ENCODE measurements at regions not wholly inside any gene's neighbourhood (a gene's known extent, or its start where the extent isn't known, plus 50 kb on each side); places are given as distances from the start of the nearest gene placed in this dataset.

DNA sequence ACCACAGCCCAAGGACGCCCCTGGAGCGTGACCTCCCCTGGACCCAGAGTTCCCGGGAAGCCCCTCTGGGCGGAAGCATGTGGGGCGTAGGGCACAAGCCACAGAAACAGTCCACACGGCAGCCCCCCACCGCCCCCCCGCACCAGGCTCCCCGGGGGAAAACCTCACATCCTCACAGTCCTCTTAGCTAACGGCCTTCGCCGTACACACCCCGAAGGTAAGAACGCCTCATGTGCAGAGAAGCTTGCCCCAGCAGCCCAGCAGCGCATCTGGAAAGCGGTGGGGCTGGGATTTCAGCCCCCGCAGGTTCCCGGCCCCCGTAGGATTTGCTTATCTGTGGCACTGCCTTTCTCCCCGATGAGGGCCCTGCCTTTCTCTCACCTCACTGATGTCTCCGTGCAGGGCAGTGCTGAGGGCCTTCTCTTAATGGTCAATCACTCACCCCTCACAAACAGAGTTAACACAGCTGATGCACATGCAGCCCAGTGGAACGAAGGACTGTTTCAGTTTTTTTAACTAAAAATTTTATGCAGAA is 309.2 kb downstream of the BRD1 start:
- H3K79me2 ChIP-seq (ENCODE audit: control insufficient read depth, low read length): no peaks in the 10 kb centered on the region
- no peak overlapping the region for H3K4me2 ChIP-seq (ENCODE audit: low read length)
- H3K9me3 ChIP-seq (ENCODE audit: control insufficient read depth, insufficient read depth, low read length): no peaks in the 10 kb centered on the region
- peaks cover 32% of the 10 kb centered on the region for H3K4me1 ChIP-seq (ENCODE audit: control insufficient read depth, low read length)
- H3F3A ChIP-seq (ENCODE audit: control insufficient read depth, insufficient read depth): peaks cover 7% of the 10 kb centered on the region; the same call in 1 of the 2 replicates
- H3K27ac ChIP-seq (ENCODE audit: low read depth, low read length): no peak overlapping the region
- no peaks in the 10 kb centered on the region for H3K9me2 ChIP-seq (replicated peaks; ENCODE audit: control insufficient read depth, low read length)
- H3K4me3 ChIP-seq (ENCODE audit: low read length): no peak overlapping the region
- no peaks in the 10 kb centered on the region for H3K27me3 ChIP-seq (ENCODE audit: control insufficient read depth, low read length)
- H4K20me1 ChIP-seq (ENCODE audit: control insufficient read depth, insufficient read depth, low read depth, low read length): no peaks in the 10 kb centered on the region
- H3K36me3 ChIP-seq (ENCODE audit: control insufficient read depth, low read length): no peaks in the 10 kb centered on the region
- TF ChIP-seq, protein P1, sequence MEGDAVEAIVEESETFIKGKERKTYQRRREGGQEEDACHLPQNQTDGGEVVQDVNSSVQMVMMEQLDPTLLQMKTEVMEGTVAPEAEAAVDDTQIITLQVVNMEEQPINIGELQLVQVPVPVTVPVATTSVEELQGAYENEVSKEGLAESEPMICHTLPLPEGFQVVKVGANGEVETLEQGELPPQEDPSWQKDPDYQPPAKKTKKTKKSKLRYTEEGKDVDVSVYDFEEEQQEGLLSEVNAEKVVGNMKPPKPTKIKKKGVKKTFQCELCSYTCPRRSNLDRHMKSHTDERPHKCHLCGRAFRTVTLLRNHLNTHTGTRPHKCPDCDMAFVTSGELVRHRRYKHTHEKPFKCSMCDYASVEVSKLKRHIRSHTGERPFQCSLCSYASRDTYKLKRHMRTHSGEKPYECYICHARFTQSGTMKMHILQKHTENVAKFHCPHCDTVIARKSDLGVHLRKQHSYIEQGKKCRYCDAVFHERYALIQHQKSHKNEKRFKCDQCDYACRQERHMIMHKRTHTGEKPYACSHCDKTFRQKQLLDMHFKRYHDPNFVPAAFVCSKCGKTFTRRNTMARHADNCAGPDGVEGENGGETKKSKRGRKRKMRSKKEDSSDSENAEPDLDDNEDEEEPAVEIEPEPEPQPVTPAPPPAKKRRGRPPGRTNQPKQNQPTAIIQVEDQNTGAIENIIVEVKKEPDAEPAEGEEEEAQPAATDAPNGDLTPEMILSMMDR (IDR thresholded peaks at IDR 0.05; ENCODE audit: low read depth, low read length, poor library complexity, severe bottlenecking): no peak
- no peak for TF ChIP-seq EZH2phosphoT487 (IDR thresholded peaks at IDR 0.05; ENCODE audit: borderline replicate concordance, low read length)

DNA sequence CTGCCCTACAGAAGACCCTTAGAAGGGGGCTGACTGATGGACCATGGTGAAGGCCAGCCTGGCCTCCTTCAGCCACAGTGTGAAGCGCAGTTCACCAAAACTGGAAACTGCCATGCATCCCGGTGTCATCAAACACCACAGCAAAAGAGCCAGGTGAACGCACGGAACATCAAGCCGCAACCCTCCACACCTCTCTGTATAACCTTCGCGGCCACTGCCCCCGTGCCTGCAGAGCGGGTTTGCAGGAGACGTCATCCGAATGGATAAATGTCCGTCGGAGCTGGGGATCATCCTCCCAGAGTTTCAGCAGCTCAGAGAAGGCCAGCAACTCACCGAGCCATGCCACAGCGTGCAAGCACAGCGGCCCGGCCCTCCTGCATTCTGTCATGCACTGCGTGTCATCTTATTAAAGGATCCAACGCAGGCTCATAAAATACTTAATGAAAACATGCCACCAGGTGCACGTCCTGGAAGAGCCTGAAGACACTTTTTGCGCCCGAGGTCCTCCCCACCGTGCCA is 309.9 kb downstream of the BRD1 start:
- Histone ChIP-seq H3K27ac (ENCODE audit: low read depth, low read length) (no peak overlapping the region), H3K4me3 (ENCODE audit: low read length) (no peak overlapping the region), H3F3A (ENCODE audit: control insufficient read depth, insufficient read depth) (peaks cover 10% of the 10 kb centered on the region), H3K9me3 (ENCODE audit: control insufficient read depth, insufficient read depth, low read length) (no peaks in the 10 kb centered on the region), H3K79me2 (ENCODE audit: control insufficient read depth, low read length) (no peaks in the 10 kb centered on the region), H3K9me2 (replicated peaks; ENCODE audit: control insufficient read depth, low read length) (no peaks in the 10 kb centered on the region), H3K36me3 (ENCODE audit: control insufficient read depth, low read length) (no peaks in the 10 kb centered on the region), H3K27me3 (ENCODE audit: control insufficient read depth, low read length) (no peaks in the 10 kb centered on the region), H3K4me2 (ENCODE audit: low read length) (no peak overlapping the region), H3K4me1 (ENCODE audit: control insufficient read depth, low read length) (peaks cover 40% of the 10 kb centered on the region), H4K20me1 (ENCODE audit: control insufficient read depth, insufficient read depth, low read depth, low read length) (no peaks in the 10 kb centered on the region)
- TF ChIP-seq, protein P1 (IDR thresholded peaks at IDR 0.05; ENCODE audit: low read depth, low read length, poor library complexity, severe bottlenecking): no peak

DNA sequence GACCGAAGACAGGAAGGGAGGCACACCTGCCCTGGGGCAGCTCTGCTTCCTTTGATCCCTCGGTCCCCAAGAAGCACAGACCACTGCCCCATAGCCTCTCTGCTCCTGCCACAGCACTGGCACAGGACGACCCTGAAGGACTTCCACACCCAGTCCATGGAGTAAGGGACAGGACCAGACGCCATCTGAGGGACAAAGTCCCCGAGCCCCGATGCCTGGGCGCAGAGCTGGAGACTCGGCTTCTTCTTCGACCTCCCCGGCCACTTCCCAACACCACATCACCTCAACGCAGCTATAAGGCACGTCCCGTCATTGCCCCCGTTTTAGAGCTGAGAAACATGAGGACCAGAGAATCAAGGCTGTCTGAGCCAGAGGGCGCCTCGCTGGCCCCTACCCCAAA is 310.5 kb downstream of the BRD1 start:
- Histone ChIP-seq H3K9me2 (replicated peaks; ENCODE audit: control insufficient read depth, low read length) (no peaks in the 10 kb centered on the region), H3F3A (ENCODE audit: control insufficient read depth, insufficient read depth) (peaks cover 15% of the 10 kb centered on the region), H3K4me2 (ENCODE audit: low read length) (no peak overlapping the region), H4K20me1 (ENCODE audit: control insufficient read depth, insufficient read depth, low read depth, low read length) (no peaks in the 10 kb centered on the region), H3K36me3 (ENCODE audit: control insufficient read depth, low read length) (no peaks in the 10 kb centered on the region), H3K27ac (ENCODE audit: low read depth, low read length) (no peak overlapping the region), H3K4me1 (ENCODE audit: control insufficient read depth, low read length) (peaks cover 45% of the 10 kb centered on the region), H3K27me3 (ENCODE audit: control insufficient read depth, low read length) (no peaks in the 10 kb centered on the region), H3K9me3 (ENCODE audit: control insufficient read depth, insufficient read depth, low read length) (no peaks in the 10 kb centered on the region), H3K79me2 (ENCODE audit: control insufficient read depth, low read length) (no peaks in the 10 kb centered on the region), H3K4me3 (ENCODE audit: low read length) (no peak overlapping the region)
- TF ChIP-seq, protein P1 (IDR thresholded peaks at IDR 0.05; ENCODE audit: low read depth, low read length, poor library complexity, severe bottlenecking): no peak
- TF ChIP-seq EZH2phosphoT487 (IDR thresholded peaks at IDR 0.05; ENCODE audit: borderline replicate concordance, low read length): no peak
